ENCODE measurements at regions not wholly inside any gene's neighbourhood (a gene's known extent, or its start where the extent isn't known, plus 50 kb on each side); places are given as distances from the start of the nearest gene placed in this dataset.

GRCh38 chr20:23138682-23139081 is 52.6 kb upstream of the CD93 start:
- no peak for DNase-seq (ENCODE audit: low spot score)

DNA sequence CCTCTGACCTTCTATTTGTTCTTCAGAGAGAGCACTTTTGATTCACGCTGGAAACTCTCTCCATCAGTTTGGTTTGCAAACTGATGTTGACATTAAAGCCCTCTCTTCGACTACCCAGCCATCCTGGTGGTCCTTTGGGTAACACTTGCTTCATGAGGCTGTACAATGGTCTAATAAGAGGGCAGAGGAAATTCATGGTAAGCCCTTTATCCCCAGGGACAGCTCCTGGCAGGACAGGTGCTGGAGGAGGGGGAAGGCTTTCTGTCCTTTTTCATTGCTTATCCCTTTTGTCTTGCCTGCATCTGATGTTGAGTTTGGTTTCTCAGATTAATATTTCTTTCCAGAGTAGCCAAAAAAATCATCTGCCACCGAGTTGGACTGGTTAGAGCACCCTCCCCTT is 52.1 kb upstream of the CD93 start:
- no peak for DNase-seq (ENCODE audit: low spot score)

GRCh38 chr20:23136893-23137745 is 51.0 kb upstream of the CD93 start:
- DNase-seq (ENCODE audit: low spot score): peak; percentile 40

DNA sequence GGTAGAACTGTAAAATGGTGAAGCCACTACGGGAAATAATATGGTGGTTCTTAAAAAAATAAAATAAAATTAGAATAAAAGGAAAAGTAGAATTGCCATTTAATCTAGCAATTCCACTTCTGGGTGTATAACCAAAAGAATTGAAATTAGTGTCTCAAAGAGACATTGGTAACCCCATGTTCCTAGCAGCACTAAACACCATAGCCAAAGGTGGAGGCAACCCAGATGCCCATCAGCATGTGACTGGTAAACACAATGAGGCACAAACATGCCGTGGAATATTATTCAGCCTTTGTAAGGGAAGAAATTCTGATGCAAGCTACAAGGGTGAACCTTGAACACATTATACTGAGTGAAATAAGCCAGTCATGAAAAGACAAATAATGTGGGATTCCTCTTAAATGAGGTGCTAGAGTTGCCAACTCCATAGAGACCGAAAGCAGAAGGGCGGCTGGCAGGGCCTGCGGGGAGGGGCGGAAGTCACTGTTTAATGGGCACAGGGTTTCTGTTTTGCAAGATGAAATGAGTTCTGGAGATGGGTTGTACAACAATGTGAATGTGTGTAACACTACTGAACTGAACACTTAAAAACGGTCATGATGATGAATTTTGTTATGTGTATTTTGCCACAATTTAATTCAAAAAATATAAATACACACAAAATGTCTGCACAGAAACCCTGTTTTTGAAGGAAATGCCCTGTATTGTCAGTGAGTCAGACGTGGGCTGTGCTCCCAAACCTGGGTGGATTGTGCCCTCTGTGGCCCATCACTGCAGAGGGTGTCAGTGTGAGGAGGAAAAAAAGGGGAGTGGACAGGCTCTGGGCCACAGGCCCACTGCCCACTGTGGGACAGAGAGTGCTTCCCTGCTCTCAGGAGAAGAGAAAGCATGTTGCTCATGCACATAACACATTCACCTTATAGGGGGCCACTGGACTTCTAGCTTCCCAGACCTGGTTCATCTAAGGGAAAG is 49.6 kb upstream of the CD93 start:
- DNase-seq (ENCODE audit: low spot score): no peak
